T-helper 17 cell (primary cell): ENCODE measurements at regions not wholly inside any gene's neighbourhood (a gene's known extent, or its start where the extent isn't known, plus 50 kb on each side); places are given as distances from the start of the nearest gene placed in this dataset.
A peak's percentile ranks its signal among the peaks of the same experiment; 100 is the strongest.

ENCODE experiments used
- ATAC-seq: fragments of 150-1000 bp; cut with Tn5 transposase; 2 replicates; pipeline ENCODE4 v1.10.0; 2021; ENCODE audit warnings: mild to moderate bottlenecking, moderate library complexity
- DNase-seq, 3 donors: peaks; one replicate each; pipeline versions ENCODE4 v3.0.0 to v3.0.0-alpha.2; 2020 to 2021
- H3K9me3 ChIP-seq: one replicate; pipeline ENCODE4 v1.7.0; 2013; ENCODE audit warnings: low read length, mild to moderate bottlenecking; ENCODE audit not compliant: control insufficient read depth, poor library complexity, severe bottlenecking
- H3K27ac Mint-ChIP-seq: one replicate; pipeline ENCODE4 v1.8.0; 2022; ENCODE audit warnings: mild to moderate bottlenecking, moderate library complexity, mixed read lengths
- H3K27me3 Mint-ChIP-seq: one replicate; pipeline ENCODE4 v1.8.0; 2022; ENCODE audit warnings: mixed read lengths
- H3K36me3 Mint-ChIP-seq: one replicate; pipeline ENCODE4 v1.8.0; 2022; ENCODE audit warnings: low read depth, mixed read lengths
- H3K4me1 Mint-ChIP-seq: one replicate; pipeline ENCODE4 v1.8.0; 2022; ENCODE audit warnings: mild to moderate bottlenecking, mixed read lengths
- H3K4me3 Mint-ChIP-seq: one replicate; pipeline ENCODE4 v1.8.0; 2022; ENCODE audit warnings: mild to moderate bottlenecking, moderate library complexity, mixed read lengths

DNA sequence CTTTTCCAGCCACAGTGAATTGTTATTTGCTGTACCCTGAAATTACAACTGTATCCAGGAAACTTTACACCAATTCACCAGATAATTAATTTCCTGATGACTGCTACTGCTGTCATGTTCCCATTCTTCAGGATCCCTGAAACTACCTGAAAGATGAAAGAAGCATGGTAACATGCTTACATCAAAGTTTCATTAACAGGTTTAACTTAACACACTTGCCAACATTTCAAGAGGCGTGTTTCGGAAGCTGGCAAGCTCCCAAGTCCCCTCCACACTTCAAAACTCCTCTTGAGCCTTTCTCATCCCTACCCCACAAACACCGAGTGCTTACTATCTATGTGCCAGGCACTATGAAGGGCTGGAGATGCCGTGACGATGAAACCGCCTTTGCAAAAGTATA lies 88.6 kb downstream of the MPP7 start:
- H3K27ac Mint-ChIP-seq: no peak overlapping the region
- H3K4me1 Mint-ChIP-seq: peaks cover 28% of the 10 kb centered on the region
- peaks cover 11% of the 10 kb centered on the region for H3K36me3 Mint-ChIP-seq
- no peak for DNase-seq
- no peak overlapping the region for H3K4me3 Mint-ChIP-seq
- H3K27me3 Mint-ChIP-seq: no peaks in the 10 kb centered on the region
- no peak for ATAC-seq
- H3K9me3 ChIP-seq: no peaks in the 10 kb centered on the region

DNA sequence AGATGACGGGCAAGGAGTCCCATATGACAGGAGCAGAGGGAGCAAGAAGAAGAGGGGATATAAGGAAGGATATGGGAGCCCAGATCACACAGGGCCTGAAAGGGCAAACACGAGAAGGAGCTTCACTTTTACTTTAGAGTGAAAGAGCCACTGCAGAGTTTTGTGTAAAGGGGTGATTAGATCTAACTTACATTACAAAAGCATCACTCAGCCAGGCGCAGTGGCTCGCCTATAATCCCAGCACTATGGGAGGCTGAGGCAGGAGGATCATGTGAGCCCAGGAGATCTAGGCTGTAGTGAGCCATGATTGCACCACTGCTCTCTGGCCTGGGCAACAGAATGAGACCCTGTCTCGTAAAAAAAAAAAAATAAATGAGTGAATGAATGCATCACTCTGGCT lies 91.1 kb downstream of the MPP7 start:
- no peaks in the 10 kb centered on the region for H3K9me3 ChIP-seq
- H3K36me3 Mint-ChIP-seq: peaks cover 11% of the 10 kb centered on the region
- H3K27me3 Mint-ChIP-seq: no peaks in the 10 kb centered on the region
- ATAC-seq (no peak), DNase-seq (no peak)
- H3K27ac Mint-ChIP-seq: no peak overlapping the region
- H3K4me3 Mint-ChIP-seq: no peak overlapping the region
- H3K4me1 Mint-ChIP-seq: peaks cover 16% of the 10 kb centered on the region

DNA sequence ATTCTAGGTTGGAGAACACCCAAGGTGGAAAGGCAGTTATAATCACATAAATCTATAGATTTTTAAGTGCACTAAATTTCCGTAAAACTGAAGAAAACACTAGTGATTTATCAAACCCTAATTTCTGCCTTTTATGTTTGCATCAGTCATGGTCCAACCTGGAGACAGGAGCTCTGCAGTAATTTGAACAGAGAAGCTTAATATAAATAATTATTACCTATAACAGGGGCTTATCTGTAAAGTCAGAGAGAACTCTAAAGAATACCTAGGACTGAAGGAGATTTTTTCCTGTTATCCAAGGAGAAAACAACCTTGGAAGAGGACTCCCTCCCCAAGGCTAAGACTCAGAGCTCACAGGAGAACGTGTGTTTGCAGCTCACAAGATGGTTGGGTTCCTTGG lies 95.1 kb downstream of the MPP7 start:
- ATAC-seq (no peak), DNase-seq (no peak)
- Mint-ChIP-seq H3K36me3 (peaks cover 11% of the 10 kb centered on the region), H3K4me1 (peaks cover 5% of the 10 kb centered on the region), H3K27ac (no peak overlapping the region), H3K4me3 (no peak overlapping the region), H3K27me3 (no peaks in the 10 kb centered on the region)
- H3K9me3 ChIP-seq: no peaks in the 10 kb centered on the region

DNA sequence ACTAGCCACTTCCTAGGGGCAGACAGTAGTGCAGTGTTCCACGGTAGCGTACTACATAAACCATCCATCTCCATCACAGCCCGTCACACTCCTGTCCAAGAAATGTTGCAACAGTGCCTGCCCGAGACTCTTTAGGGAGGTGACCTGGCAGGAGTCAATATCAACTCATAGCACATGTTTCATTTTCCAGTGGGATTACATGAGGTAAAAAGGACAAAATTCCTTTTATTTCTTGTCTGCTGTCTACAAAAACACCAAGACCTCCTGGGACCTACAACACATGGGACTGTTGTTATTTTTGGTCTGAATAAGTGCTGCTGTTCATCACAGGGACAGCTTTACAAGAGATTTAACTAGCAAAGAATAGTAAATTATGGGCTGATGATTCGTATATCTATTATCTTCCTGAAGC lies 99.9 kb downstream of the MPP7 start:
- no peak overlapping the region for H3K27ac Mint-ChIP-seq
- DNase-seq (no peak), ATAC-seq (no peak)
- H3K4me3 Mint-ChIP-seq: no peak overlapping the region
- H3K27me3 Mint-ChIP-seq: no peaks in the 10 kb centered on the region
- peaks cover 2% of the 10 kb centered on the region for H3K4me1 Mint-ChIP-seq
- no peaks in the 10 kb centered on the region for H3K9me3 ChIP-seq
- H3K36me3 Mint-ChIP-seq: no peaks in the 10 kb centered on the region

DNA sequence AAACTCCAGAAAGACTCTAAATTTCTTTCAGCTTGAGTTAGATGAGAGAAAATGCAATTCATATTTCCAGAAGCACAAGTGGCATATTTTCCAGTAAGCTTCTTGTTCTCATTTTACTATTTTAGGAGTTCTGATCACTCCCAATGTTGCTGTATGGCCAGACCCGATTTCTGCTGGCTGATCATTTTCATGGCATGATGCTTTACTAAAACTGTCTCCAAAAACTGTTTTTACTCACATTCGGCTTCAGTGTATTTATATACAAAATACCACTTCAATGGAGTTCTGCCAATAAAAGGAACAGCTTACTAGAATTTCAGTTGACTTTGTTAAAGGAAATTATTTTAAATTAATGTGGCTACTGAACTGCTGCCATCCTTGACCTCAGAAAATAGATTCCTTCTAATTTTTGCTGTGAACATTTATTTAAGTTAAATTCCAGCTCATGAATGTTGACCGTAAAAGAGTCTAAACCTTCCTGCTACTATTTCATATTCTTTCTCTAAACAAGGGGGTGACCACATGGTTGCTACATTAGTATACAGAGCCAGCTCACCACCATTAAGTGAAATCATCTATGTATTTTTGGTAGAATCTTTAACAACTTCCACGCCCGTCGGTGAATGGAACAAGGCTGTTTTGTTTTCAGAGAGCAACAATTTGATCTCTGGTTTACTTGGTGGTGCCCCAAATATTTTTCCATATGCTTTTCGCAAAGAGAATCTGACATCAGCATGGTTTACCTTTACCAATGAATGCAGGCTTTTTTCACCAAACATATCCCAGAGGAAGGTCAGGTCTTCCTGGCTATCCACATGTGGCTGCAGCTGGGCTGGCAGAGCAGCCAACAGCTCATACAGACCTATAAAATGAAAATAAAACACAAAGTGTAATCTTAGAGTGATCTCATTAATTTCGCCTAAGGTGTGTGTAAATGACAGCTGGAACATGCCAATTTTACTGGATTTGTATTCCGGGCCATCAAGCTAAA lies 101.2 kb downstream of the MPP7 start:
- no peaks in the 10 kb centered on the region for H3K9me3 ChIP-seq
- Mint-ChIP-seq H3K4me3 (no peak overlapping the region), H3K4me1 (peaks cover 2% of the 10 kb centered on the region), H3K36me3 (no peaks in the 10 kb centered on the region), H3K27ac (no peak overlapping the region), H3K27me3 (no peaks in the 10 kb centered on the region)
- no peak for ATAC-seq
- DNase-seq: no peak

DNA sequence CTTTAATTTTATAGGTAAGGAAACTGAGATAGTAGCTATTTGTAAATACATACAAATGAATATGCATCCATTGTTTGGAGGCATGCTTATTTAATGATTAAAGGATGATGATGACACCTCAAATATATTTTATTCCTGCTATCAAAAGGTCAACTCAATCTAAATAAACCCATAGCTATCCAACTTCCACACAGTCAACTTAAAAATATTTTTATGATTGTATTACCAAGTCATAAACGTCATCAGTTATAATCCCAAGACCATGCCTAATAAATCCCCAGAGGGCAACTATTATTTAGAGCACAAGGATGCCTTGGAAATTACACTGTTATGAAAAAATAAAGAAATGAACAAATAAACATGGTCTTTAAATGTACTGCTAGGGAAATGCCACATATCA lies 102.1 kb downstream of the MPP7 start:
- Mint-ChIP-seq H3K27me3 (no peaks in the 10 kb centered on the region), H3K4me3 (no peak overlapping the region), H3K27ac (no peak overlapping the region), H3K36me3 (no peaks in the 10 kb centered on the region), H3K4me1 (peaks cover 2% of the 10 kb centered on the region)
- ATAC-seq (no peak), DNase-seq (no peak)
- H3K9me3 ChIP-seq: no peaks in the 10 kb centered on the region

DNA sequence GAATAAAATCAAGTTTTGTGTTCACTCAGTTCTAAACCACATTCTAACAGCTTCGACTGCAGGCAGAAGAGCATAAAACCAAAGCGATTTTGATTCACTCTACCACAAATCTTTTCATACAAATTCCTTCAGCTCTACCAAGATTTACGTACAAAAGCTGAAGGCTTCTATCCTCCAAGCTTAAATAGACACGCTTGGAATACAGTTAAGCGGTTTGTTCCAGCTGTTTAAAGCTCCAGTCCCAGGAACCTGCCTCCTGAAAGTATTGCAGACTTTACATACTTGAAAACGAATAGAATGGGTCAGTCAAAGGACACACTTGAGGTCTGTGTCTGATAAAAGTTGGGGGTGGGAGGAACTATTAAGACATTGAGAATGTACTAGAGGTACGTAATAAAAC lies 102.9 kb downstream of the MPP7 start:
- Mint-ChIP-seq H3K27ac (no peak overlapping the region), H3K4me3 (no peak overlapping the region), H3K4me1 (peaks cover 2% of the 10 kb centered on the region), H3K36me3 (no peaks in the 10 kb centered on the region), H3K27me3 (no peaks in the 10 kb centered on the region)
- DNase-seq (no peak), ATAC-seq (no peak)
- H3K9me3 ChIP-seq: no peaks in the 10 kb centered on the region

DNA sequence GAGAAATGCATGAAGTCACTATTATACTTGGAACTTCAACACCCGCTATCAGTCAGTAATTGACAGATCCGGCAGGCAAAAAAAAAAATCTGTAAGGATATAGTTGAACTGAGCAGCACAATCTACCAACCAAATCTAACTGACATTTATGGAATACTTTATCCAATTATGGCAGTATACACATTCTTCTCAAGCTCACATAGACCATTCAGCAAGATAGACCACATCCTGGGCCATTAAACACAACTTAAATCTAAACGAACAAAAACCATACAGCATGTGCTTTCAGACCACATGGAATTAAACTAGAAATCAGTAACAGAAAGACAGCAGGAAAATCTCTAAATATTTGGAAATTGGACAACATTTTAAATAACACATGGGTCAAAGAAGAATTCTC lies 112.7 kb downstream of the MPP7 start:
- Mint-ChIP-seq H3K27ac (peak overlapping the region; percentile 12), H3K4me1 (peaks cover 21% of the 10 kb centered on the region), H3K4me3 (no peak overlapping the region), H3K27me3 (no peaks in the 10 kb centered on the region), H3K36me3 (peaks cover 2% of the 10 kb centered on the region)
- no peaks in the 10 kb centered on the region for H3K9me3 ChIP-seq
- ATAC-seq (no peak), DNase-seq (no peak)

DNA sequence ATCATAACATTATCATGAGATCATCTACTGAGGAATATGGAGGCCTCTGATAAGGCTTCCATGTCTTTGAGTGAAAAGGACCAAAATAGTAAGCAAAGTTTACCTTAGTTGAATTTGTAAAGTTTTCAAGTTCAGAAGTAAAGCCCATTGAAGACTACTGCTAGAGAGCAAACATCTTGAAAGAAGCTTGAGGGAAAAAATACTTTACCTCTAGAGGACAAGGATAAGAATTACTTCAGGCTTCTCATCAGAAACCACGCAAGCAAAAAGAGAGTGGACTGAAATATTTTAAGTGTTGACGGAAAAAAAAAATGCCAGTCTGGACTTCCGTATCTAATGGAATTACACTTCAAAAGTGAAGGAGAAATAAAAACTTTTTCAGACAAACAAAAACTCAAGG lies 114.3 kb downstream of the MPP7 start:
- Mint-ChIP-seq H3K27me3 (no peaks in the 10 kb centered on the region), H3K27ac (no peak overlapping the region), H3K4me3 (no peak overlapping the region), H3K4me1 (peaks cover 19% of the 10 kb centered on the region), H3K36me3 (peaks cover 2% of the 10 kb centered on the region)
- DNase-seq: no peak
- ATAC-seq: no peak
- no peaks in the 10 kb centered on the region for H3K9me3 ChIP-seq

DNA sequence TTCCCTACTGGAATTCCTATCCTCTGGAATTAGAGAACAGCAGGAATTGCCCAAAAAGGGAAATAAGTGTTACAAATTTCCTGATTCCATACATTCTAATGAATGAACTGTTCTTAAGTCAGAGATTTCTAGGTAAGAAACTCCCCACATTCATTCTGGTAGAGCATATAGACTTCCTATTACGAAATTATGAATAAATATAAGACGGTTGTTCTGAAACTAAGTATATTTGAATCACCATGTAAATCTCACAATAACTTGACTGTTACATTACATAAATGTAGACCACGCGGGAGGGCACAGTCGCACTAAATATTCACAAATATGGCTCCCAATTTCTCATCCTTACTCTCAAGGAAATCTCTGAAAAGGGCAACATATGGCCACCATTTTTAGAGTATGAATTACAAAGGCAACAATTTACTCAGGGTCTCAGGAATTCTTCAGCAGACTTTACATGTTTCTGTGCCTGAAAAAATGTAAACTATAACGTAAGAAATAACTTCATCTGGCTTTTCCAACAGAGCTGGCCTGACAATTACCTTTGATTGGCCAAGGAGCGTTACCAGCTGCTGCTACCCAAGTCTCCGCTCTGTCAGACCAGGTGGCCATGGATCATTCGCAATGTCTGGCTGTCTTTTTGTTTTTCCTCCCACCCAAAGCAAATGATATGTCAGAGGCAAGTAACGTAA lies 115.8 kb downstream of the MPP7 start:
- DNase-seq (no peak), ATAC-seq (no peak)
- H3K4me3 Mint-ChIP-seq: no peak overlapping the region
- H3K27ac Mint-ChIP-seq: no peak overlapping the region
- H3K36me3 Mint-ChIP-seq: peaks cover 3% of the 10 kb centered on the region
- no peaks in the 10 kb centered on the region for H3K9me3 ChIP-seq
- H3K4me1 Mint-ChIP-seq: peaks cover 15% of the 10 kb centered on the region
- no peaks in the 10 kb centered on the region for H3K27me3 Mint-ChIP-seq

DNA sequence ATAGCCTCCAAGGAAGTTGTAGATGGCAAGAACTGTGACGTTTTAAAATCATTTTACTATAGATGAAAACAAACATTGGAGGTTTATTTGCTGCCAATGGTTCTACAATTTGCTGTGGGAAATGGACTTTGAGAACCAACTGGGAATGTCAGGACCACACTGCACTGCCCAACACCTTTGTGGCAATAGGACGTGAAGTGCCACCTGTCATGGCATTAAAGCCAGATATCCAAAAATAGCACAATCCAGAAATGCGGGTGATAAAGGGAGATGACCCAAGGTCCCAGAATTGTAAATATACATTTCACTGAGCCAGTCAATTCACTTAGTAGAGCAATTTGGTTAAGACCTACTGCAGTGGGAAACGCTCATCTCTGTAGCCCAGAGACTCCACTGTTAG lies 116.4 kb downstream of the MPP7 start:
- H3K9me3 ChIP-seq: no peaks in the 10 kb centered on the region
- no peak overlapping the region for H3K27ac Mint-ChIP-seq
- peaks cover 20% of the 10 kb centered on the region for H3K4me1 Mint-ChIP-seq
- DNase-seq (no peak), ATAC-seq (no peak)
- peaks cover 3% of the 10 kb centered on the region for H3K36me3 Mint-ChIP-seq
- H3K4me3 Mint-ChIP-seq: no peak overlapping the region
- H3K27me3 Mint-ChIP-seq: no peaks in the 10 kb centered on the region

DNA sequence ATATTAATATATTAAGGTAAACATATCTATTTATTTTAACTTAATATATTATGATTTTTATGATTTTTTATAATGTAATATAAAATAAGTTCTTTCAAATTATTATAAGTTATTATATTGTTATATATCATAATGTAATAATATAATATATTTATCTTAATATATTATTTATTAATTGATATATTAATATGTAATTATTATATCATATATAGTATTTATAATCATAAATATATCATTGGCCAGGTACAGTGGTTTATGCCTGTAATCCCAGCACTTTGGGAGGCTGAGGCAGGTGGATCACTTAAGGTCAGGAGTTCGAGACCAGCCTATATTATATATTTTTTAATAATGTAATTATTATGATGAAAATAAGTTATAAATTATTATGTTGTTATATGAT lies 118.1 kb downstream of the MPP7 start:
- Mint-ChIP-seq H3K36me3 (peaks cover 3% of the 10 kb centered on the region), H3K27ac (no peak overlapping the region), H3K4me3 (no peak overlapping the region), H3K4me1 (peaks cover 15% of the 10 kb centered on the region), H3K27me3 (no peaks in the 10 kb centered on the region)
- DNase-seq (no peak), ATAC-seq (no peak)
- H3K9me3 ChIP-seq: no peaks in the 10 kb centered on the region

DNA sequence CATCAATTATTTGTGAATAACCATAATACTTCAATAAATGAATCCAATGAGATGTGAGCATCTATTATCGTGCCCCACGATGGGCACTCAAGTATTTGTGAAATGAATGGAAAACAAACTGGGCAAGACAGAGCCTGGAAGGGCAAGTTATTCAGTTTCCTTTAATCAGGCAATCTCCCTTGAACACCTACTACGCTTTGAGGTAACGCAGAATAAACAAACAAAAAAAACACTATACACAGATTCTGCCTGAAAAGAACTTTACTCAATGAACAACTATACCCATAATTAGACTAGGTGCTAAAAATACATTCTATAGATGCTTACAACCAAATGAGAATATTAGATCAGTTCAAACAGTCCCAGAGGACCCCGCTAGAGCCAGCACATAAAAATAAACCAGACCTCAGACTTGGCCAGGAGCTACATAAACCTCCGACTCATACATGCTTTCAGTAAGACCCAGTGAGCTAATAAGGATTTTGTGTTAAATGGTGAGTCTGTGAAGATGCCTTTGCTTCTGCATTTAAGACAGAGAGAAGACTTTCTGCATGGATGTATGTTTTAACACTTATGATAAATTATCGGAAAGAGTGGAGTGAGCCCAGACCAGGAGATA lies 121.3 kb downstream of the MPP7 start:
- Mint-ChIP-seq H3K27ac (peak overlapping the region; percentile 66), H3K36me3 (peaks cover 5% of the 10 kb centered on the region), H3K27me3 (no peaks in the 10 kb centered on the region), H3K4me1 (peaks cover 29% of the 10 kb centered on the region), H3K4me3 (no peak overlapping the region)
- no peaks in the 10 kb centered on the region for H3K9me3 ChIP-seq
- DNase-seq (no peak), ATAC-seq (no peak)
